MM.1S (cell line): ENCODE measurements at regions not wholly inside any gene's neighbourhood (a gene's known extent, or its start where the extent isn't known, plus 50 kb on each side); places are given as distances from the start of the nearest gene placed in this dataset.

Source experiments
- DNase-seq: peaks from one replicate; pipeline ENCODE4 v3.0.0-alpha.2; 2015
- H2AFZ ChIP-seq: fragments of 300-600 bp; sonication (generic); 2 replicates; pipeline ENCODE4 v1.6.0; 2016; ENCODE audit warnings: antibody characterized with exemption, low read length
- H3F3A ChIP-seq: fragments of 300-600 bp; sonication (generic); 2 replicates; pipeline ENCODE4 v1.6.1; 2016; ENCODE audit warnings: mild to moderate bottlenecking, antibody characterized with exemption, low read length, moderate library complexity, mixed read lengths; ENCODE audit not compliant: insufficient read depth
- H3K27ac ChIP-seq: fragments of 300-600 bp; sonication (generic); 2 replicates; pipeline ENCODE4 v1.5.1; 2016; ENCODE audit warnings: mild to moderate bottlenecking, low read length
- H3K27me3 ChIP-seq: fragments of 300-600 bp; sonication (generic); replicated peaks from 2 replicates; pipeline ENCODE4 v1.6.0; 2016; ENCODE audit warnings: low read length; ENCODE audit not compliant: insufficient read depth
- H3K36me3 ChIP-seq: fragments of 300-600 bp; sonication (generic); replicated peaks from 2 replicates; pipeline ENCODE4 v1.6.1; 2016; ENCODE audit warnings: mild to moderate bottlenecking, low read length, mixed read lengths; ENCODE audit not compliant: insufficient read depth
- H3K4me1 ChIP-seq: fragments of 300-600 bp; sonication (generic); 2 replicates; pipeline ENCODE4 v1.6.1; 2016; ENCODE audit warnings: low read length, mixed read lengths
- H3K4me2 ChIP-seq: fragments of 300-600 bp; sonication (generic); 2 replicates; pipeline ENCODE4 v1.6.0; 2016; ENCODE audit warnings: low read depth, low read length
- H3K4me3 ChIP-seq: fragments of 300-600 bp; sonication (generic); 2 replicates; pipeline ENCODE4 v1.5.1; 2016; ENCODE audit warnings: low read length, mixed read lengths
- H3K79me2 ChIP-seq: fragments of 300-600 bp; sonication (generic); 2 replicates; pipeline ENCODE4 v1.6.1; 2016; ENCODE audit warnings: mixed run types, low read length, mixed read lengths
- H3K9ac ChIP-seq: fragments of 300-600 bp; sonication (generic); 2 replicates; pipeline ENCODE4 v1.6.1; 2016; ENCODE audit warnings: low read length, mixed read lengths
- H3K9me2 ChIP-seq: fragments of 300-600 bp; sonication (generic); replicated peaks from 2 replicates; pipeline ENCODE4 v1.6.1; 2016; ENCODE audit warnings: mild to moderate bottlenecking, low read length, mixed read lengths; ENCODE audit not compliant: insufficient read depth
- H3K9me3 ChIP-seq: fragments of 300-600 bp; sonication (generic); replicated peaks from 2 replicates; pipeline ENCODE4 v1.6.1; 2016; ENCODE audit warnings: mild to moderate bottlenecking, low read length, mixed read lengths; ENCODE audit not compliant: insufficient read depth
- H4K20me1 ChIP-seq: fragments of 300-600 bp; sonication (generic); 2 replicates; pipeline ENCODE4 v1.6.1; 2016; ENCODE audit warnings: mild to moderate bottlenecking, low read length, moderate library complexity, mixed read lengths; ENCODE audit not compliant: insufficient read depth
- EZH2 ChIP-seq: fragments of 300-600 bp; sonication (generic); optimal IDR thresholded peaks from 2 replicates; pipeline ENCODE3; 2017; ENCODE audit warnings: low read depth, mild to moderate bottlenecking, antibody characterized with exemption, low read length, mixed read lengths
- EZH2phosphoT487 ChIP-seq: fragments of 300-600 bp; sonication (generic); IDR thresholded peaks from 2 replicates; pipeline ENCODE4 v1.6.1; 2018; ENCODE audit warnings: antibody characterized with exemption, low read length
- TF ChIP-seq, protein P1 (sequence below): fragments of 300-600 bp; sonication (generic); IDR thresholded peaks from 2 replicates; pipeline ENCODE4 v1.5.1; 2016; ENCODE audit warnings: antibody characterized with exemption, low read length, mixed read lengths

DNA sequence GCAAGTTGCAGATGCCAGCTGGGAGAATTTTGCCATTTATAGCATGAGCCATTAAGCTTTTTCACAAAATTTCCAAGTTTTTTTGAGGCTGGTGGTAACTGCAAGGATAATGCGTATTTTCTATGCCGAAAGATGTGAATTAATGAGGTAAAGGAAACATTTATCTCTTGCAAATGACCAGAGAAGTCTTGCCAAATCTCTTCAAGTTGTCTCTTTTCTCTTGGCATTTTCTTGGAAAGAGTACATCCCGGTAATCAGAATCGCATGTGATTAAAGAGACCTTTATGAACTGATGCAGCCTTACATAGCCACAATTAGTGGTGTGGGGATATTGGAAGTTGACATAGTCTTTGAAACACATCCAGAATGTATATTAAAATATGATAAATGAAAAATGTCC is 136.5 kb upstream of the MMADHC start:
- H3K4me2 ChIP-seq = no peak overlapping the region
- H3K79me2 ChIP-seq = no peaks in the 10 kb centered on the region
- no peaks in the 10 kb centered on the region for H3K4me1 ChIP-seq
- no peak for DNase-seq
- H3F3A ChIP-seq = no peaks in the 10 kb centered on the region
- no peak overlapping the region for H3K9ac ChIP-seq
- H3K4me3 ChIP-seq = no peak overlapping the region
- H3K27ac ChIP-seq = no peak overlapping the region
- no peaks in the 10 kb centered on the region for H4K20me1 ChIP-seq
- no peaks in the 10 kb centered on the region for H3K27me3 ChIP-seq
- H3K9me2 ChIP-seq = no peaks in the 10 kb centered on the region
- no peak overlapping the region for H2AFZ ChIP-seq
- no peak for TF ChIP-seq EZH2phosphoT487
- no peaks in the 10 kb centered on the region for H3K9me3 ChIP-seq
- no peaks in the 10 kb centered on the region for H3K36me3 ChIP-seq

DNA sequence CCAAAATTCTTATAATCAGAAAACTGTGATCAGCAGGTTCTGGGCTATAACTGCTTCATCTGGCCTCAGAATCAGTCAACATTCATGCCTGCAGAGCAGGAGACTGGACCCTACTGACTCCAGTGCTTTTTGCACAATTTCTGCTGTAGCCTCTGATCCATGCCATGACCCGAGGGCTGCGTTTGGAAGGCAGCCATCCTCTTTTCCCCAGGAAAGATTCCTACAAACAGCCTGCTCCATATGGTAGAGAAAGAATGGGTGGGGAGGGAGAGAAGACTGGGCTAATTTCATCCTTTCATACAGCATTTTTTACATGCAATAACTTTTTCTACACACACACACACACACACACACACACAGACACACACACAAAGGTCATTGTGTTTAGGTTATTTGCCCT is 133.0 kb upstream of the MMADHC start:
- Histone ChIP-seq H3K9me2 (no peaks in the 10 kb centered on the region), H3K9me3 (no peaks in the 10 kb centered on the region)

DNA sequence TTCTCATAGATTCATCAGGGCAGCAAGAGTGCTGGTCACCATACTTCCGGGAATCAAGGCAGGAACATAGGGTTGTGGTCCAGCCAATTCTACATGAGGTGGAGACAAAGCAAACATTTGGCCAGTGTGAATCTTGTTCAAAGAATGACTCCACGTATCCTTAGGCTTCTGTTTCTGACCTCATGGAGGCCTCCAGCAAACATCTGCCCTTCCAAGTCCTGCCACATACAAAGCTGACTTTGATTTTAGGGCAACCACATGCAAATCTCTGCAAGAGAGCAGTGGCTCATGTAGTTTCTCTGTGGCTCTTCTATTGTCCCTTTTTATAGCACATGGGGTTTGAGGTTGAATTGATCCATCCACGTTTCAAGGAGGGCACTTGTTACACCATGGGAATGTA is 132.1 kb upstream of the MMADHC start:
- H3K9me2 ChIP-seq = no peaks in the 10 kb centered on the region
- no peaks in the 10 kb centered on the region for H3K36me3 ChIP-seq
- H3K4me1 ChIP-seq = no peaks in the 10 kb centered on the region

More for the DNA sequence above, 133.0 kb upstream of the MMADHC start:
- no peak overlapping the region for H3K27ac ChIP-seq
- no peak overlapping the region for H3K9ac ChIP-seq
- H3F3A ChIP-seq = no peaks in the 10 kb centered on the region
- H2AFZ ChIP-seq = no peak overlapping the region
- no peaks in the 10 kb centered on the region for H3K4me1 ChIP-seq
- no peaks in the 10 kb centered on the region for H3K36me3 ChIP-seq
- H3K27me3 ChIP-seq = no peaks in the 10 kb centered on the region
- no peaks in the 10 kb centered on the region for H4K20me1 ChIP-seq
- no peaks in the 10 kb centered on the region for H3K79me2 ChIP-seq
- TF ChIP-seq EZH2phosphoT487 (no peak), EZH2 (no peak)
- TF ChIP-seq, protein P1, sequence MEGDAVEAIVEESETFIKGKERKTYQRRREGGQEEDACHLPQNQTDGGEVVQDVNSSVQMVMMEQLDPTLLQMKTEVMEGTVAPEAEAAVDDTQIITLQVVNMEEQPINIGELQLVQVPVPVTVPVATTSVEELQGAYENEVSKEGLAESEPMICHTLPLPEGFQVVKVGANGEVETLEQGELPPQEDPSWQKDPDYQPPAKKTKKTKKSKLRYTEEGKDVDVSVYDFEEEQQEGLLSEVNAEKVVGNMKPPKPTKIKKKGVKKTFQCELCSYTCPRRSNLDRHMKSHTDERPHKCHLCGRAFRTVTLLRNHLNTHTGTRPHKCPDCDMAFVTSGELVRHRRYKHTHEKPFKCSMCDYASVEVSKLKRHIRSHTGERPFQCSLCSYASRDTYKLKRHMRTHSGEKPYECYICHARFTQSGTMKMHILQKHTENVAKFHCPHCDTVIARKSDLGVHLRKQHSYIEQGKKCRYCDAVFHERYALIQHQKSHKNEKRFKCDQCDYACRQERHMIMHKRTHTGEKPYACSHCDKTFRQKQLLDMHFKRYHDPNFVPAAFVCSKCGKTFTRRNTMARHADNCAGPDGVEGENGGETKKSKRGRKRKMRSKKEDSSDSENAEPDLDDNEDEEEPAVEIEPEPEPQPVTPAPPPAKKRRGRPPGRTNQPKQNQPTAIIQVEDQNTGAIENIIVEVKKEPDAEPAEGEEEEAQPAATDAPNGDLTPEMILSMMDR = no peak
- no peak overlapping the region for H3K4me2 ChIP-seq
- no peak for DNase-seq
- H3K4me3 ChIP-seq = no peak overlapping the region

DNA sequence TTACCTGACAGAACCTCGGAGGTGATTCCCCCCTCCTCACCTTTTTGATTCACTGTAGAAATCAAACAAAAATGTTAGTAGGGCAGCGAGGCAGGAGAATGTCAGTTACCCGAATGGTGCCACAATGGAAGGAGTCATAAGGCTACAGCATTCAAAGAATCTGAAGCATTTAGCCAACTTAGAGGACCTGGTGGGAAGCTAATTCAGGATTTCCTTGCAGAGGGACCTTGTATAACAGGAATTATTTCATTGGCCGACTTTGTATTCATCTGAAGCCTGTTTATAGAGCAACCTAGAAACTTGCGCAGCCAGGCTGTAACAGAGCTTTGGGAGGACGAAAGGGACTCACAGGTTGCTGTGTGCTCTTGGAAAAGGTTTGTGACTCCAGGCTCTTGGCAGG is 129.1 kb upstream of the MMADHC start:
- H3F3A ChIP-seq = no peaks in the 10 kb centered on the region
- H3K4me3 ChIP-seq = no peak overlapping the region
- no peaks in the 10 kb centered on the region for H3K36me3 ChIP-seq

More for the DNA sequence above, 132.1 kb upstream of the MMADHC start:
- TF ChIP-seq, protein P1 = no peak
- TF ChIP-seq EZH2 (no peak), EZH2phosphoT487 (no peak)
- Histone ChIP-seq H3F3A (no peaks in the 10 kb centered on the region), H3K79me2 (no peaks in the 10 kb centered on the region), H3K4me2 (no peak overlapping the region), H2AFZ (no peak overlapping the region), H3K4me3 (no peak overlapping the region), H3K27me3 (no peaks in the 10 kb centered on the region), H3K27ac (no peak overlapping the region), H3K9ac (no peak overlapping the region), H3K9me3 (no peaks in the 10 kb centered on the region), H4K20me1 (no peaks in the 10 kb centered on the region)
- DNase-seq = no peak

More for the DNA sequence above, 129.1 kb upstream of the MMADHC start:
- no peak for TF ChIP-seq EZH2
- TF ChIP-seq, protein P1 = no peak
- no peak for TF ChIP-seq EZH2phosphoT487
- no peak overlapping the region for H3K4me2 ChIP-seq
- H3K9ac ChIP-seq = no peak overlapping the region
- DNase-seq = no peak
- H3K27ac ChIP-seq = no peak overlapping the region
- H3K79me2 ChIP-seq = no peaks in the 10 kb centered on the region
- no peaks in the 10 kb centered on the region for H3K27me3 ChIP-seq
- no peaks in the 10 kb centered on the region for H3K4me1 ChIP-seq
- no peaks in the 10 kb centered on the region for H4K20me1 ChIP-seq
- H3K9me2 ChIP-seq = no peaks in the 10 kb centered on the region
- no peaks in the 10 kb centered on the region for H3K9me3 ChIP-seq
- H2AFZ ChIP-seq = no peak overlapping the region
